HEK293T (cell line): ENCODE measurements at regions not wholly inside any gene's neighbourhood (a gene's known extent, or its start where the extent isn't known, plus 50 kb on each side); places are given as distances from the start of the nearest gene placed in this dataset.
A peak's percentile ranks its signal among the peaks of the same experiment; 100 is the strongest.

Experiments
- CTCF ChIA-PET: fragments of 350-600 bp; formaldehyde crosslinking; extraction: SDS; loops from one replicate; lab custom pipeline; 2021; ENCODE audit warnings: antibody characterized with exemption, inconsistent platforms; lab: Yijun Ruan, JAX
- POLR2A ChIA-PET: fragments of 350-600 bp; formaldehyde crosslinking; extraction: SDS; loops from one replicate; lab custom pipeline; 2020; ENCODE audit warnings: antibody characterized with exemption, inconsistent platforms; lab: Yijun Ruan, JAX
- DNase-seq: peaks from one replicate; pipeline ENCODE4 v3.0.0; 2012; ENCODE audit warnings: mixed read lengths; ENCODE audit errors: extremely low spot score
- ARNT ChIP-seq: fragments of 450-650 bp; IDR thresholded peaks from 2 replicates; pipeline ENCODE4 v1.6.1; 2017; ENCODE audit warnings: mild to moderate bottlenecking
- BHLHE40 ChIP-seq: fragments of 450-650 bp; IDR thresholded peaks from 2 replicates; pipeline ENCODE4 v1.6.1; 2016; ENCODE audit warnings: mild to moderate bottlenecking, moderate library complexity, borderline replicate concordance
- CTBP1 ChIP-seq: fragments of 450-650 bp; IDR thresholded peaks from 2 replicates; pipeline ENCODE4 v1.6.1; 2016; ENCODE audit warnings: borderline replicate concordance
- ELF4 ChIP-seq: fragments of 450-650 bp; IDR thresholded peaks from 2 replicates; pipeline ENCODE4 v1.6.1; 2017; ENCODE audit warnings: antibody characterized with exemption
- FOXA1 ChIP-seq: fragments of 450-650 bp; IDR thresholded peaks from 2 replicates; pipeline ENCODE4 v1.6.1; 2016; ENCODE audit warnings: mild to moderate bottlenecking
- FOXK2 ChIP-seq: fragments of 450-650 bp; IDR thresholded peaks from 2 replicates; pipeline ENCODE4 v1.6.1; 2016; ENCODE audit warnings: mild to moderate bottlenecking
- FOXM1 ChIP-seq: fragments of 450-650 bp; IDR thresholded peaks from 2 replicates; pipeline ENCODE4 v1.6.1; 2017; ENCODE audit warnings: mild to moderate bottlenecking, borderline replicate concordance
- HDGF ChIP-seq: fragments of 450-650 bp; IDR thresholded peaks from 2 replicates; pipeline ENCODE4 v1.6.1; 2017; ENCODE audit warnings: antibody characterized with exemption, borderline replicate concordance
- L3MBTL2 ChIP-seq: fragments of 450-650 bp; conservative IDR thresholded peaks from 2 replicates; pipeline ENCODE4 v1.6.1; 2016; ENCODE audit warnings: mild to moderate bottlenecking
- LEF1 ChIP-seq: fragments of 450-650 bp; IDR thresholded peaks from 2 replicates; pipeline ENCODE4 v1.6.1; 2017; ENCODE audit warnings: mild to moderate bottlenecking, borderline replicate concordance
- NFRKB ChIP-seq: fragments of 450-650 bp; IDR thresholded peaks from 2 replicates; pipeline ENCODE4 v1.6.1; 2016; ENCODE audit warnings: mild to moderate bottlenecking, moderate library complexity
- SP1 ChIP-seq: fragments of 450-650 bp; IDR thresholded peaks from 2 replicates; pipeline ENCODE4 v1.6.1; 2017
- SUZ12 ChIP-seq: fragments of 450-650 bp; IDR thresholded peaks from 2 replicates; pipeline ENCODE4 v1.6.1; 2016; ENCODE audit warnings: mild to moderate bottlenecking
- TARDBP ChIP-seq: fragments of 450-650 bp; IDR thresholded peaks from 2 replicates; pipeline ENCODE4 v1.6.1; 2016
- ZNF384 ChIP-seq: fragments of 450-650 bp; IDR thresholded peaks from 2 replicates; pipeline ENCODE4 v1.6.1; 2016
- TF ChIP-seq, protein P1 (sequence below): fragments of 450-650 bp; IDR thresholded peaks from 2 replicates; pipeline ENCODE4 v1.6.1; 2016

DNA sequence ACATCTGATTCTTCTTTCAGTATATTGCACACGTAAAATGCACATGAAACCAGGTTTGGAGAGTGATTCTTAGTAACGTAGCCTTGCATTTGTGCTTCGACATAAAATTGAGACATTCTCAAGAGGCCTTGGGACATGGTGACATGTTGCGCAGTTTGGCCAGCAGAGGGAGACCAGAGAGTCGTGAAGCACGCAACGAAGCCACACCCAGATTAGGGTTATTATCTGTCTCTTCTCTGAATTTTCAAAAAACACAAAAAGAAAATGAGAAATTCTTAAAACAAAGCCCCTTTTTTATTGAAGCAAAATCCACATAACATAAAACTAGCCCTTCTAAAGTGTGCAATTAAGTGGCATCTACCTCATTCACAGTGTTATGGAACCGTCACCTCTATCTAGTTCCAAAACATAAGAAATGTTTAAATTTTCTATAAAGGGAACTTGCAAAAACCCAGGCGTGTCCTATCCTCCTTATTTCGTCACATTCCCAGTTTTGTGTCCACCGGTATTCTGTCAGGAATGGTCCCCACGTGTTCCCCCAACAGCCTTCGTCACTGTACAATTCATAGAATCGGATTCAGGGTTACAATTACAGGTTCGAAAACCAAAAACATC, 108.8 kb upstream of the ATF7IP start:
- TF ChIP-seq CTBP1 = no peak
- TF ChIP-seq, protein P1, sequence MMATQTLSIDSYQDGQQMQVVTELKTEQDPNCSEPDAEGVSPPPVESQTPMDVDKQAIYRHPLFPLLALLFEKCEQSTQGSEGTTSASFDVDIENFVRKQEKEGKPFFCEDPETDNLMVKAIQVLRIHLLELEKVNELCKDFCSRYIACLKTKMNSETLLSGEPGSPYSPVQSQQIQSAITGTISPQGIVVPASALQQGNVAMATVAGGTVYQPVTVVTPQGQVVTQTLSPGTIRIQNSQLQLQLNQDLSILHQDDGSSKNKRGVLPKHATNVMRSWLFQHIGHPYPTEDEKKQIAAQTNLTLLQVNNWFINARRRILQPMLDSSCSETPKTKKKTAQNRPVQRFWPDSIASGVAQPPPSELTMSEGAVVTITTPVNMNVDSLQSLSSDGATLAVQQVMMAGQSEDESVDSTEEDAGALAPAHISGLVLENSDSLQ = peak; percentile 14; the same call in 1 of the 2 replicates
- ChIA-PET POLR2A (no interaction called here), CTCF (interaction anchor here (1.1 kb wide), 1 partner anchor 183 kb away, joined by 3 read pairs; no protein-coding TSS in a partner anchor)
- peak; percentile 70 for DNase-seq

DNA sequence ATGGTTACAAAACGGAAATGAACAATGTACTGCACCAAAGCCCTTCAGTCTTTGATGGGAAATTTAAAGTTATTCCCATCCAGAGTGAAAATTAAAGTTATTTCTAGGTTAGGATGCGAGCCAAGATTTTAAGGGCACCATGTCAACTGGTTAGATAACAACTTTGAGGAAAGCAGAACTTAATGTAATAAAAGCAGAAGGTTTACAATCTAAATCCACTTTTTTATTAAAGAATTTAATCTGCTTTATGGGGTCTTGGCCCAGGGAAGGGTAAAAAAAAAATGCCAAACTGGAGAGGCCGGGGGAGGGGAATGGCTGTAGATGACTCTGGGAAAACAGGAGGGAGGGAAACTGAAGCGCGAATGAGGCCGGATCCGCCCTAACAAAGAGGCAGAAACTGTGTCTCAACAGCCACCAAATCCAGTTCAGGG, 108.2 kb upstream of the ATF7IP start:
- DNase-seq = no peak
- ChIA-PET POLR2A (interaction anchor here (0.7 to 2.6 kb wide), 9 partner anchors 10 to 248 kb away, joined by 3 to 21 read pairs (median 3); partner anchors contain the start of gene ATF7IP), CTCF (interaction anchor here (0.6 to 0.8 kb wide), 2 partner anchors 108 to 145 kb away, joined by 3 to 4 read pairs; partner anchors contain the start of gene ATF7IP)
- TF ChIP-seq FOXM1 (no peak), ELF4 (no peak), SP1 (no peak), HDGF (no peak), NFRKB (no peak), ARNT (no peak), FOXK2 (no peak), CTBP1 (no peak), L3MBTL2 (no peak), ZNF384 (no peak), BHLHE40 (no peak), TARDBP (no peak), FOXA1 (no peak)
- TF ChIP-seq, protein P1 = no peak

DNA sequence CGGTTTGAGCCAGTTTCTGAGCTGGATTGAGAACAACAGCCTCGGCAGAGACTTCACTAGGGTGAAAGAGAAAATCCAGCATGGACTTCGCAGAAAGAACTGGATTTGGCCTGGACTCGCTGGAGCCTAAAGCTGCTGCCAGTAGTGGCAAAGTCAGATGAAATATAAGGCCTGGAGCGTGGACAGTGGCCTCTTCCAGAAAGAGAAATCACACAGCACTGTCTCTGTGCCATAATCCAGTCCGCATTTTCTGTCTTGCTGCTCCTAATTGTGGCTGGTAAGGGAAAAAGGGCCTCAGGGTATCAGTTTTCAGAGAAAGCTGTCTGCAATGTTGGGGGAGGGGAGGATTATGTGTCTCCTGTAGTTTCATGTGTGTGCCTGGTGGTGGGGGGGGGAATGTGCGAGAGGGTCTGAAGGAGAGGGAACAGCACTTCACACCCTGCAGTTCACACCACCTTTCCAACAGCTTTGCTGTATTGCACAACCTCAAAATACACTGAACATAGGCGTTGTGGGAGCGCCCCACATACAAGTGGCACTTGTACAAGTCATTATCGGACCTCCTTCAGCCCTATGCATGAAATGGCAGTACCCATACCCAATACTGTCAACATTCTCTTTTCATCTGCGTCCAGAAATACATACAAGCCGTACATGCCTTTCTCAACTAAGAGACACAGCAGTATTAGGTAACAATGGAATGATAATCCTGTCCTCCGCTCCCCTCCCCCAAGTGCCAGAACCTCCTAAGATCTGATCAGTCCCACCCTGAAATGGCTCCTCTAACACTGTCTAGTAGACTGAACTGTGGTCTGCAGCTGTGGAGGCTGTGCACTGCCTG, 107.5 kb upstream of the ATF7IP start:
- TF ChIP-seq FOXK2 (no peak), L3MBTL2 (peak; percentile 65), TARDBP (peak; percentile 81; the same call in 1 of the 2 replicates), ARNT (0 out of 2 replicates have a peak, but pooled peaks have one; percentile 35), FOXM1 (peak; percentile 99), CTBP1 (peak; percentile 77), LEF1 (peak; percentile 89; the same call in 1 of the 2 replicates), ELF4 (no peak)
- TF ChIP-seq, protein P1 = peak; percentile 72
- CTCF ChIA-PET = interaction anchor here (0.6 to 0.8 kb wide), 2 partner anchors 108 to 145 kb away, joined by 3 to 4 read pairs; partner anchors contain the start of gene ATF7IP
- peak; percentile 82 for DNase-seq
- POLR2A ChIA-PET = interaction anchor here (0.7 to 2.6 kb wide), 9 partner anchors 10 to 247 kb away, joined by 3 to 21 read pairs (median 3); partner anchors contain the start of gene ATF7IP

DNA sequence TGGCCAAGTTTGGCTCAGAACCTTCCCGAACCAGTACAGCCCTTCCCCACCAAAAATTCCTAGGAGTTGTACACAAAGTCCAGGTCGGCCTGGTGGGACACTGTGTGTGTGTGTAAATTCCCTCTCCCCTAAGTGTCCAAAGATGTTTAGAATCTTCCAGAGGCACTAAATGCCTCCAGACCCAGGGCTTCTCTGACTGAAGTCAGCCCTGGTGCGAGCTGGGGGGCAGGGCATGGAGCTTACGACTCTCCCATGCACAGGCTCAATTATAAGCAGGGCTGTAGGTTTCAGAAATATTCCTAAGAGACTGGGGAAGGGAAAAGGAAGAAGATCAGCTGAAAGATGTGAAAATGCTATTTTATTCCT, 106.9 kb upstream of the ATF7IP start:
- TF ChIP-seq TARDBP = no peak
- no peak for TF ChIP-seq HDGF
- no peak for DNase-seq
- CTCF ChIA-PET = interaction anchor here (1.0 kb wide), 1 partner anchor 107 kb away, joined by 3 read pairs; the partner anchor contains the start of gene ATF7IP
- POLR2A ChIA-PET = interaction anchor here (1.5 to 2.6 kb wide), 2 partner anchors 126 to 141 kb away, joined by 3 to 13 read pairs; no protein-coding TSS in a partner anchor

DNA sequence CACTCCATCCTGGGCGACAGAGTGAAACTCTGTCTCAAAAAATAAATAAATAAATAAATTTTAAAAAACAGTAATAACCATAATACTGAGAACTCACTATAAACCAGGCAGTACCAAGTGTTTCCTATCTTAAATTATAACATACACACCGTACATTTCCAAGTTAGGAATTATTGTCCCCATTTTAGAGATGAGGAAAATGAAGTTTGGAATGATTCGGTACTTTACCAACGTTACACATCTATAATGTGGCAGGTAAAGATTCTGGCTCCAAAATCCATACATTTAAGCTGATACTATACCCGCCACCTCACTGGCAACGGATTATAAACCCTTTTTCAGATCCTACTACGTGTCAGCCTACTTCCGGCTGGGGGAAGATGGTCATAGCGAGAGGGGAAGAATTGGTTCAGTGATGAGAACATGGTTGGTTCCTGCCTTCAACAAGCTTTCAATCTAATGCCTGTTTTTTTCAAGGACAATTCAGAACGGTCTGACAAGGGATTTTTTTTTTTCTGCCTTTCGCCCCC, 105.9 kb upstream of the ATF7IP start:
- TF ChIP-seq FOXA1 = no peak
- no peak for TF ChIP-seq ZNF384
- no peak for TF ChIP-seq FOXM1
- no peak for TF ChIP-seq ELF4
- TF ChIP-seq BHLHE40 = no peak
- TF ChIP-seq LEF1 = no peak
- TF ChIP-seq FOXK2 = no peak
- no peak for TF ChIP-seq ARNT
- no peak for TF ChIP-seq NFRKB
- no peak for TF ChIP-seq TARDBP
- no peak for TF ChIP-seq SP1
- TF ChIP-seq L3MBTL2 = no peak
- no peak for TF ChIP-seq CTBP1
- TF ChIP-seq SUZ12 = no peak
- TF ChIP-seq, protein P1 = no peak
- TF ChIP-seq HDGF = no peak

More for the DNA sequence above, 105.9 kb upstream of the ATF7IP start:
- CTCF ChIA-PET = interaction anchor here (1.0 kb wide), 1 partner anchor 106 kb away, joined by 3 read pairs; the partner anchor contains the start of gene ATF7IP
- no peak for DNase-seq
- POLR2A ChIA-PET = interaction anchor here (2.6 kb wide), 1 partner anchor 125 kb away, joined by 13 read pairs; no protein-coding TSS in a partner anchor
